HEK293T (cell line): ENCODE measurements at regions not wholly inside any gene's neighbourhood (a gene's known extent, or its start where the extent isn't known, plus 50 kb on each side); places are given as distances from the start of the nearest gene placed in this dataset.

ENCODE experiments used
- BHLHE40 ChIP-seq: fragments of 450-650 bp; IDR thresholded peaks from 2 replicates; pipeline ENCODE4 v1.6.1; 2016; ENCODE audit warnings: mild to moderate bottlenecking, moderate library complexity, borderline replicate concordance
- FOXK2 ChIP-seq: fragments of 450-650 bp; IDR thresholded peaks from 2 replicates; pipeline ENCODE4 v1.6.1; 2016; ENCODE audit warnings: mild to moderate bottlenecking
- FOXM1 ChIP-seq: fragments of 450-650 bp; IDR thresholded peaks from 2 replicates; pipeline ENCODE4 v1.6.1; 2017; ENCODE audit warnings: mild to moderate bottlenecking, borderline replicate concordance
- HDGF ChIP-seq: fragments of 450-650 bp; IDR thresholded peaks from 2 replicates; pipeline ENCODE4 v1.6.1; 2017; ENCODE audit warnings: antibody characterized with exemption, borderline replicate concordance
- PKNOX1 ChIP-seq: fragments of 450-650 bp; IDR thresholded peaks from 2 replicates; pipeline ENCODE4 v1.6.1; 2016
- TARDBP ChIP-seq: fragments of 450-650 bp; IDR thresholded peaks from 2 replicates; pipeline ENCODE4 v1.6.1; 2016

GRCh38 chr6:139592011-139592410, 217.6 kb upstream of the CITED2 start:
- no peak for TF ChIP-seq FOXM1
- no peak for TF ChIP-seq BHLHE40
- TF ChIP-seq FOXK2: no peak
- TF ChIP-seq HDGF: no peak
- TF ChIP-seq TARDBP: no peak
- no peak for TF ChIP-seq PKNOX1
